Transverse colon (tissue), 4 donors: ENCODE measurements at regions not wholly inside any gene's neighbourhood (a gene's known extent, or its start where the extent isn't known, plus 50 kb on each side); places are given as distances from the start of the nearest gene placed in this dataset.

Source experiments
- EP300 ChIP-seq: sonication (generic); formaldehyde crosslinking; IDR thresholded peaks from one replicate; pipeline ENCODE4 v1.6.1; 2017; ENCODE audit warnings: antibody characterized with exemption, low read depth
- POLR2A ChIP-seq: fragments of 450-650 bp; IDR thresholded peaks from one replicate; pipeline ENCODE4 v1.6.1; 2016; ENCODE audit warnings: antibody characterized with exemption, mild to moderate bottlenecking, moderate library complexity
- POLR2AphosphoS5 ChIP-seq, 3 donors: sonication (generic); formaldehyde crosslinking; IDR thresholded peaks; one replicate each; pipeline ENCODE4 v1.6.1; 2016; ENCODE audit warnings: antibody characterized with exemption in 3 of 3
- TF ChIP-seq, protein P1 (sequence below), 5 experiments: fragments of 200-600 bp in 3 of 5; fragments of 450-650 bp in 2 of 5; sonication (generic) in 3 of 5; IDR thresholded peaks; 1 replicate in 2 of 5; 2 replicates in 3 of 5; pipeline ENCODE4 v1.5.1; 2016 to 2017; ENCODE audit warnings: antibody characterized with exemption in 5 of 5, inconsistent platforms in 3 of 5, mild to moderate bottlenecking in 2 of 5, moderate library complexity in 1 of 5

DNA sequence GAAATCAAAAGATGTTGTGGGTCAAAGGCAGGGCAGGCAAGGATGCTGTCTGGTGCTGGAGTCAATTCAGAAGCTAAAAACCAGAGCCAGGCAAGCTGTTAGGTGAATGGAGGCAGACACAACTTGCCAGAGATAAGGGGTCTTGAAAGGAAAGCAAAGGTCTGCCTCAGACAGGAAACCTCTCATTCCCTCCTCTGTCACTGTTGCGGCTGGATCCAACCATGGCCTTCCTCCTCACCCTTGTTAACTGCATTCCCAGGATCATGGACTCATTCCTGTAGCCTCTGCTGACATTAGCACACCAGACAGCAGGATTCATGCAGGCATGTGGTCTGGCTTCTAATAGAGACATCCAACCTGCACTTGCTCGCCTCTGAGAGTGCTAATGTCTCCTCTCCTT is 186.7 kb upstream of the HS3ST3A1 start:
- TF ChIP-seq, protein P1, sequence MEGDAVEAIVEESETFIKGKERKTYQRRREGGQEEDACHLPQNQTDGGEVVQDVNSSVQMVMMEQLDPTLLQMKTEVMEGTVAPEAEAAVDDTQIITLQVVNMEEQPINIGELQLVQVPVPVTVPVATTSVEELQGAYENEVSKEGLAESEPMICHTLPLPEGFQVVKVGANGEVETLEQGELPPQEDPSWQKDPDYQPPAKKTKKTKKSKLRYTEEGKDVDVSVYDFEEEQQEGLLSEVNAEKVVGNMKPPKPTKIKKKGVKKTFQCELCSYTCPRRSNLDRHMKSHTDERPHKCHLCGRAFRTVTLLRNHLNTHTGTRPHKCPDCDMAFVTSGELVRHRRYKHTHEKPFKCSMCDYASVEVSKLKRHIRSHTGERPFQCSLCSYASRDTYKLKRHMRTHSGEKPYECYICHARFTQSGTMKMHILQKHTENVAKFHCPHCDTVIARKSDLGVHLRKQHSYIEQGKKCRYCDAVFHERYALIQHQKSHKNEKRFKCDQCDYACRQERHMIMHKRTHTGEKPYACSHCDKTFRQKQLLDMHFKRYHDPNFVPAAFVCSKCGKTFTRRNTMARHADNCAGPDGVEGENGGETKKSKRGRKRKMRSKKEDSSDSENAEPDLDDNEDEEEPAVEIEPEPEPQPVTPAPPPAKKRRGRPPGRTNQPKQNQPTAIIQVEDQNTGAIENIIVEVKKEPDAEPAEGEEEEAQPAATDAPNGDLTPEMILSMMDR (IDR thresholded peaks at IDR 0.05): no peak
- no peak for TF ChIP-seq EP300
- no peak for TF ChIP-seq POLR2A
- TF ChIP-seq POLR2AphosphoS5 (IDR thresholded peaks at IDR 0.05): no peak
